ENCODE measurements at regions not wholly inside any gene's neighbourhood (a gene's known extent, or its start where the extent isn't known, plus 50 kb on each side); places are given as distances from the start of the nearest gene placed in this dataset.

GRCh38 chr20:22862671-22863230, 172.4 kb upstream of the SSTR4 start:
- H3K4me1 ChIP-seq = peaks cover 0 to 10% (median 0%) of the 10 kb centered on the region in 6 donors
- H3K27me3 ChIP-seq (replicated peaks in 1 of 7) = no peaks in the 10 kb centered on the region
- H3K4me3 ChIP-seq = no peak overlapping the region
- H3K27ac ChIP-seq = peak overlapping the region in 7 of 8 donors; percentile 22 to 75 (median 61)
- H3K9me3 ChIP-seq = peaks cover 0 to 6% (median 0%) of the 10 kb centered on the region in 8 donors
- H3K36me3 ChIP-seq = no peaks in the 10 kb centered on the region
- WGBS, 5 donors = 63 to 78% (median 76%) methylated on average over 11 of the region's 11 CpGs
- intact Hi-C loops (cut with DNase I; ENCODE audit: low total_unique reads) = no loop called here
- TF ChIP-seq POLR2A (IDR thresholded peaks at IDR 0.05) (no peak), POLR2AphosphoS5 (IDR thresholded peaks at IDR 0.05) (no peak), CTCF (IDR thresholded peaks at IDR 0.05 in 8 of 11, conservative IDR thresholded peaks at IDR 0.05 in 3 of 11) (no peak)
- DNase-seq = no peak

DNA sequence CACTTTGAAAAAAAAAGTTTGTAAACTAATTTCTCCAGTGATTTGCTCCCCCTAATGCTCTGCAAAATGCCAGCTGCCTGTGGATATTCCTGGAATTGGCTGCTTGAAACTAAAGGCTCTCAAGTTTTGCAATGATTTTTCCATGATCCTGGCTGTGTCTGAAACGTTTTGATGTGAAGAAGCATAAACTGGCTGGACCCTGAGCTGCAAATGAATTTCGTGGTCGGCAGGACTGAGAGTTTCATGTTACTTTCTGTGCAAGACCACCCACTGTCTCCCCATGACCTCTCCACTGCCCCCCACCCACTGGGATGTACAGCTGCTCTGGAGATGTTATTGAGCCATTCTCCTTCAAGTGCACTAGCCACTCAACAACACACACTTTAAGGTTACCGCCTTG, 171.3 kb upstream of the SSTR4 start:
- intact Hi-C loops (cut with DNase I; ENCODE audit: low total_unique reads) = no loop called here
- TF ChIP-seq POLR2A (IDR thresholded peaks at IDR 0.05) (no peak), POLR2AphosphoS5 (IDR thresholded peaks at IDR 0.05) (no peak), CTCF (IDR thresholded peaks at IDR 0.05 in 8 of 11, conservative IDR thresholded peaks at IDR 0.05 in 3 of 11) (no peak)
- no peak for DNase-seq
- H3K36me3 ChIP-seq = no peaks in the 10 kb centered on the region
- 63 to 71% (median 64%) methylated on average over 4 of the region's 4 CpGs for WGBS, 5 donors
- H3K4me3 ChIP-seq = no peak overlapping the region
- no peaks in the 10 kb centered on the region for H3K27me3 ChIP-seq (replicated peaks in 1 of 7)
- H3K27ac ChIP-seq = no peak overlapping the region
- H3K9me3 ChIP-seq = peaks cover 0 to 11% (median 0%) of the 10 kb centered on the region in 8 donors
- peaks cover 0 to 10% (median 0%) of the 10 kb centered on the region in 6 donors for H3K4me1 ChIP-seq

DNA sequence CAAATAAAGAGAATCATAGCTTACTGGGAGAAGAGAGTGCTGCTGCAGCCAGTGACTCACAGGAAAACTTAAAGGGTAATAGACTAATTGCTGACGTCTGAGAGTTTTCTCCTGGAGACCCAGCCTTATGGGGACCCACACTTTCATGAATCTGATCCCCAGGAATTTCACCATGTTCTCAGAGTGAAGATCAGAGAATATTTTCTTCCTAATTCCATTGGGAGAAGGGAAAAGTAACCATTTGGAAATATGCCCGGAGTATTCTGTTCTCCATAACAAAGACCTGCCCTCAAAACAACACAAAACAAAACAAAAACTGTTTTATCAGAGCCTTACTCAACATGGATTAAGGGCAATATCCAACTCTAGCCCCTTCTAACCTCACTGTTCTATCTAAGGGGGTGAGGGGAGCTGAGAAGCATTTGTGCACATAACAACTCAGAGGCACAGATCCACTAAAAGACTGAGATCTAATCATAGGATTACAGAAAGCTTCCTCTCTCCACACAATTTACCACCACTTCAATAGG, 168.2 kb upstream of the SSTR4 start:
- no peak for DNase-seq
- Histone ChIP-seq H3K4me3 (no peak overlapping the region), H3K27ac (no peak overlapping the region), H3K9me3 (peaks cover 0 to 16% (median 1%) of the 10 kb centered on the region in 8 donors), H3K4me1 (no peaks in the 10 kb centered on the region), H3K27me3 (replicated peaks in 1 of 7) (no peaks in the 10 kb centered on the region), H3K36me3 (no peaks in the 10 kb centered on the region)
- intact Hi-C loops (cut with DNase I; ENCODE audit: low total_unique reads) = no loop called here
- no peak for TF ChIP-seq POLR2AphosphoS5 (IDR thresholded peaks at IDR 0.05)
- no peak for TF ChIP-seq POLR2A (IDR thresholded peaks at IDR 0.05)
- no peak for TF ChIP-seq CTCF (IDR thresholded peaks at IDR 0.05 in 8 of 11, conservative IDR thresholded peaks at IDR 0.05 in 3 of 11)
- WGBS, 5 donors = 64 to 87% (median 77%) methylated on average over 2 of the region's 2 CpGs

DNA sequence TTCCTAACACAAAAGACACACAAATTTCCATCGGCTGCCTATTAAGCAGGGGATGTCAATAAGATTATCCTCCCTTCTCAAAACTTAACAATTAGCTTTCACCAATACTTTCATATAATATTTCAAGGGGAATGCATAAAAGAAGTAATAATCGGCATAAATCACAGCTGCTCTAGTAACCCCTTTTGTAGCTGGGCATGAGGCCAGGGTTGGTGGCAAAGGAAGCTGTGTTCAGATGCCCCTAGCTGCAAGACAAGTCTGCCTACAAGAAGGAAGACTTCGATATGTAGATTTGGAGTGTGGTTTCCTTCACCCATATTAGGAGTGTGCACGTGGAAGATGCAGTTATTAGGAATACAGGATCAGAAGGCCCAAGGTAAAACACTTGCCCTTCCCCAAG, 156.9 kb upstream of the SSTR4 start:
- Histone ChIP-seq H3K9me3 (no peaks in the 10 kb centered on the region), H3K4me1 (no peaks in the 10 kb centered on the region), H3K27ac (no peak overlapping the region), H3K36me3 (no peaks in the 10 kb centered on the region), H3K27me3 (replicated peaks in 1 of 7) (no peaks in the 10 kb centered on the region), H3K4me3 (no peak overlapping the region)
- 52 to 69% (median 60%) methylated on average over 4 of the region's 4 CpGs for WGBS, 5 donors
- no peak for DNase-seq
- intact Hi-C loops (cut with DNase I; ENCODE audit: low total_unique reads) = no loop called here
- no peak for TF ChIP-seq CTCF (IDR thresholded peaks at IDR 0.05 in 8 of 11, conservative IDR thresholded peaks at IDR 0.05 in 3 of 11)
- no peak for TF ChIP-seq POLR2A (IDR thresholded peaks at IDR 0.05)
- TF ChIP-seq POLR2AphosphoS5 (IDR thresholded peaks at IDR 0.05) = no peak
